ENCODE measurements at regions not wholly inside any gene's neighbourhood (a gene's known extent, or its start where the extent isn't known, plus 50 kb on each side); places are given as distances from the start of the nearest gene placed in this dataset.

DNA sequence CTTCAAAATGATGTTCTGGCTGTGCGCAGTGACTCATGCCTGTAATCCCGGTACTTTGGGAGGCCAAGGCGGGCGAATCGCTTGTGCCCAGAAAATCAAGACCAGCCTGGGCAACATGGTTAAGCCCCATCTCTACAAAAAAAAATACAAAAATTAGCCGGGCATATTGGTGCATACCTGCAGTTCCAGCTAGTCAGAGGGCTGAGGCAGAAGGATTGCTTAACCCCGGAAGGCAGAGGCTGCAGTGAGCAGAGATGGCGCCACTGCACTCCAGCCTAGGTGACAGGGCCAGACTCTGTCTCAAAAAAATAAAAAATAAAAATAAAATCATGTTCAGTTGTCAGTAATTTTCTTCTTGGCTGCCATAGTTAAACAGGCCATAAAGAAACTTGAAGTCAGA, 245.9 kb upstream of the USP15 start:
- H3K4me3 ChIP-seq (ENCODE audit: low read length): no peak overlapping the region
- no peaks in the 10 kb centered on the region for H3K9me3 ChIP-seq (ENCODE audit: insufficient read depth, low read length)
- H3K27ac ChIP-seq (ENCODE audit: low read length): no peak overlapping the region
- H3K79me2 ChIP-seq (ENCODE audit: low read length): no peaks in the 10 kb centered on the region
- no peaks in the 10 kb centered on the region for H4K20me1 ChIP-seq (ENCODE audit: insufficient read depth, low read length)
- no peaks in the 10 kb centered on the region for H3K4me1 ChIP-seq (ENCODE audit: low read length)
- no peaks in the 10 kb centered on the region for H3K36me3 ChIP-seq (replicated peaks; ENCODE audit: low read depth, low read length)
- TF ChIP-seq EZH2phosphoT487 (IDR thresholded peaks at IDR 0.05; ENCODE audit: low read depth): no peak
- TF ChIP-seq, protein P1, sequence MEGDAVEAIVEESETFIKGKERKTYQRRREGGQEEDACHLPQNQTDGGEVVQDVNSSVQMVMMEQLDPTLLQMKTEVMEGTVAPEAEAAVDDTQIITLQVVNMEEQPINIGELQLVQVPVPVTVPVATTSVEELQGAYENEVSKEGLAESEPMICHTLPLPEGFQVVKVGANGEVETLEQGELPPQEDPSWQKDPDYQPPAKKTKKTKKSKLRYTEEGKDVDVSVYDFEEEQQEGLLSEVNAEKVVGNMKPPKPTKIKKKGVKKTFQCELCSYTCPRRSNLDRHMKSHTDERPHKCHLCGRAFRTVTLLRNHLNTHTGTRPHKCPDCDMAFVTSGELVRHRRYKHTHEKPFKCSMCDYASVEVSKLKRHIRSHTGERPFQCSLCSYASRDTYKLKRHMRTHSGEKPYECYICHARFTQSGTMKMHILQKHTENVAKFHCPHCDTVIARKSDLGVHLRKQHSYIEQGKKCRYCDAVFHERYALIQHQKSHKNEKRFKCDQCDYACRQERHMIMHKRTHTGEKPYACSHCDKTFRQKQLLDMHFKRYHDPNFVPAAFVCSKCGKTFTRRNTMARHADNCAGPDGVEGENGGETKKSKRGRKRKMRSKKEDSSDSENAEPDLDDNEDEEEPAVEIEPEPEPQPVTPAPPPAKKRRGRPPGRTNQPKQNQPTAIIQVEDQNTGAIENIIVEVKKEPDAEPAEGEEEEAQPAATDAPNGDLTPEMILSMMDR (IDR thresholded peaks at IDR 0.05; ENCODE audit: low read depth, low read length): no peak
- H3K27me3 ChIP-seq (ENCODE audit: low read depth, low read length): no peaks in the 10 kb centered on the region
- no peak overlapping the region for H3K9ac ChIP-seq (ENCODE audit: low read length)
- H3K4me2 ChIP-seq (ENCODE audit: low read length): no peak overlapping the region
- H2AFZ ChIP-seq (ENCODE audit: low read depth, low read length): no peak overlapping the region

DNA sequence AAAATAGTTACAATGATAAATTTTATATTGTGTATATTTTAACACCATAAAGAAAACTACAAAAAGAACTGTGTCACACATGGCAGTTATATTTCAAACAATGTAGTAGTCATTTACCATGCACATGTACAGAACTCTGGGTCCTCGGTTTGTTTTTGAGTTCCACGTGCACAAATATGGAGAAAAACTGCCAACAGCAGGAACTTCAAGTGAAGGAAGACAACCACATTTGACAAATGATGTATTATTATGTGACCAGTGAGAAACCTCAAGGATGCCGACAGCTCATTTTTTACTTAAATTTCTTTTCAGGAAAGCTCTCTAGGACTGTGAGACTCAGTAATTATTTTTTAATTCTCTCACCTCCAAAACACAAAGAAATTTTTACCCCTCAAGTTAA, 244.2 kb upstream of the USP15 start:
- H3K27ac ChIP-seq (ENCODE audit: low read length): no peak overlapping the region
- TF ChIP-seq, protein P1 (IDR thresholded peaks at IDR 0.05; ENCODE audit: low read depth, low read length): no peak
- TF ChIP-seq EZH2phosphoT487 (IDR thresholded peaks at IDR 0.05; ENCODE audit: low read depth): no peak
- H3K9ac ChIP-seq (ENCODE audit: low read length): no peak overlapping the region
- no peaks in the 10 kb centered on the region for H4K20me1 ChIP-seq (ENCODE audit: insufficient read depth, low read length)
- H3K36me3 ChIP-seq (replicated peaks; ENCODE audit: low read depth, low read length): no peaks in the 10 kb centered on the region
- H2AFZ ChIP-seq (ENCODE audit: low read depth, low read length): no peak overlapping the region
- H3K4me2 ChIP-seq (ENCODE audit: low read length): no peak overlapping the region
- H3K27me3 ChIP-seq (ENCODE audit: low read depth, low read length): no peaks in the 10 kb centered on the region
- H3K4me1 ChIP-seq (ENCODE audit: low read length): no peaks in the 10 kb centered on the region
- no peaks in the 10 kb centered on the region for H3K9me3 ChIP-seq (ENCODE audit: insufficient read depth, low read length)
- H3K79me2 ChIP-seq (ENCODE audit: low read length): no peaks in the 10 kb centered on the region
- H3K4me3 ChIP-seq (ENCODE audit: low read length): no peak overlapping the region

DNA sequence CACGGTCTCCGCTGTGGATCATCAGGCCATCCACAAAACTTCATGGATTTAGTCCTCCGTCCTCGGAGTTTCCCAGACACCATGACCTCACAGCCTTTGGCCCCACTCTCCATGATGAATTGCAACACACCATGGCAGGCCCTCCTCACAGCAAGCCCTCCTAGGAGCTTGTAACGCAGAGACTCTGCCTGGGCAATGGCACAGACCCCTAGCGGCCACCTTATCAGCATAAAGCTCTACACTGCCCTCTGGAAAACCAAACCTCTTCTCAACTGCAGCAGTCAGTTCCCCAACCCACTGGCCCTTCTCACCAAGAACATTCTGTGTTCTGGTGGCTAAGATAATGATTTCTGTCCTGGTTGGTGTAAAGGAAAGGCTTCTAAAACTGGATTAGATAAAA, 238.4 kb upstream of the USP15 start:
- Histone ChIP-seq H3K4me2 (ENCODE audit: low read length) (no peak overlapping the region), H3K9ac (ENCODE audit: low read length) (no peak overlapping the region), H4K20me1 (ENCODE audit: insufficient read depth, low read length) (no peaks in the 10 kb centered on the region), H3K27ac (ENCODE audit: low read length) (no peak overlapping the region), H3K4me1 (ENCODE audit: low read length) (no peaks in the 10 kb centered on the region), H3K9me3 (ENCODE audit: insufficient read depth, low read length) (no peaks in the 10 kb centered on the region), H3K27me3 (ENCODE audit: low read depth, low read length) (no peaks in the 10 kb centered on the region), H3K4me3 (ENCODE audit: low read length) (no peak overlapping the region), H3K79me2 (ENCODE audit: low read length) (no peaks in the 10 kb centered on the region), H2AFZ (ENCODE audit: low read depth, low read length) (no peak overlapping the region), H3K36me3 (replicated peaks; ENCODE audit: low read depth, low read length) (no peaks in the 10 kb centered on the region)
- no peak for TF ChIP-seq EZH2phosphoT487 (IDR thresholded peaks at IDR 0.05; ENCODE audit: low read depth)

DNA sequence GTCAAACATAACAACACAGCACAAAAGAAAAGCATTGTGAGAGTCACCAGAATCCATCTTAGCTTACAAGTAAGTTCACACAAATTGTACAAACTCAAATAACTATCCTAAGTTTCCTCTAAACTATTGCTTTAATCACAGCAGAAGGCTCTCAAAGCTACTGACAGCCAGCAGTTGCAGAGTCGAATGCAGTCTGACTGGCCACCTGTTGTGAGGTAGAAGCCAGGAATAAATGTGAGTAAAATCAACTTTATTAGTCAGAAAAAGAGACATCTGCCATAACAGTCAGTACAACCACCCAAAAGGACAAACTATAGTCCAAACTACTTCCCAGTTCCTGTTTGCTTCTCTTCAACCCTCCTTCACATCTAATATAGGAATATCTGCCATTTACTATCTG, 231.7 kb upstream of the USP15 start:
- H3K79me2 ChIP-seq (ENCODE audit: low read length): no peaks in the 10 kb centered on the region
- H3K9me3 ChIP-seq (ENCODE audit: insufficient read depth, low read length): no peaks in the 10 kb centered on the region
- H3K27ac ChIP-seq (ENCODE audit: low read length): no peak overlapping the region
- H2AFZ ChIP-seq (ENCODE audit: low read depth, low read length): no peak overlapping the region
- H3K27me3 ChIP-seq (ENCODE audit: low read depth, low read length): no peaks in the 10 kb centered on the region
- no peak overlapping the region for H3K4me2 ChIP-seq (ENCODE audit: low read length)
- no peak overlapping the region for H3K9ac ChIP-seq (ENCODE audit: low read length)
- H3K36me3 ChIP-seq (replicated peaks; ENCODE audit: low read depth, low read length): no peaks in the 10 kb centered on the region
- TF ChIP-seq, protein P1 (IDR thresholded peaks at IDR 0.05; ENCODE audit: low read depth, low read length): no peak
- TF ChIP-seq EZH2phosphoT487 (IDR thresholded peaks at IDR 0.05; ENCODE audit: low read depth): no peak
- H3K4me1 ChIP-seq (ENCODE audit: low read length): no peaks in the 10 kb centered on the region
- no peaks in the 10 kb centered on the region for H4K20me1 ChIP-seq (ENCODE audit: insufficient read depth, low read length)
- H3K4me3 ChIP-seq (ENCODE audit: low read length): no peak overlapping the region

DNA sequence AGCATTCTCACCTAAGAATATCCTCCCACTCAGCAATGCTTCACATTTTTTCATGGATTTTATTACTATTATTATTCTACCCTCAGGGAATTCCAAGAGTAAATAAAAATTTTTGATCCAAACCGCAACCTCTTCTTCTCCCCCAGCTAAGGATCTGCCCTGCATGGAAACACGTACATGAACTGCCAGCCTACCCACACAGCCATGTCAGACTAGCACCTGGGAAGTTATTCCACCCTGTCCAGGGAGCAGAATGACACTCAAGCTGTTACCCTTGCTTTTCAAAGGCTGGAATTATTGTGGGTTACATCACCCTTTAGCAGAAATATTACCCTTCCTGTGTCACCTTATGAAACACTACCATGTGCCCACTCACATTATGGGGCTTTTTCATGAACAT, 227.3 kb upstream of the USP15 start:
- no peak overlapping the region for H3K9ac ChIP-seq (ENCODE audit: low read length)

More for the DNA sequence above, 227.3 kb upstream of the USP15 start:
- H3K27me3 ChIP-seq (ENCODE audit: low read depth, low read length): no peaks in the 10 kb centered on the region
- H3K9me3 ChIP-seq (ENCODE audit: insufficient read depth, low read length): no peaks in the 10 kb centered on the region
- H4K20me1 ChIP-seq (ENCODE audit: insufficient read depth, low read length): no peaks in the 10 kb centered on the region
- H3K79me2 ChIP-seq (ENCODE audit: low read length): no peaks in the 10 kb centered on the region
- no peak overlapping the region for H2AFZ ChIP-seq (ENCODE audit: low read depth, low read length)
- H3K27ac ChIP-seq (ENCODE audit: low read length): no peak overlapping the region
- no peak for TF ChIP-seq EZH2phosphoT487 (IDR thresholded peaks at IDR 0.05; ENCODE audit: low read depth)
- TF ChIP-seq, protein P1 (IDR thresholded peaks at IDR 0.05; ENCODE audit: low read depth, low read length): no peak
- no peak overlapping the region for H3K4me3 ChIP-seq (ENCODE audit: low read length)
- no peak overlapping the region for H3K4me2 ChIP-seq (ENCODE audit: low read length)
- no peaks in the 10 kb centered on the region for H3K36me3 ChIP-seq (replicated peaks; ENCODE audit: low read depth, low read length)
- no peaks in the 10 kb centered on the region for H3K4me1 ChIP-seq (ENCODE audit: low read length)

Measured in OCI-LY3 (cell line).